IMR-90 (cell line): ENCODE measurements at regions not wholly inside any gene's neighbourhood (a gene's known extent, or its start where the extent isn't known, plus 50 kb on each side); places are given as distances from the start of the nearest gene placed in this dataset.

Source experiments
- ATAC-seq: fragments of 200-7000 bp; cut with Tn5 transposase; 2 replicates; pipeline ENCODE4 v1.9.1; 2020; ENCODE audit warnings: low read depth, mild to moderate bottlenecking, moderate library complexity
- BruUV-seq: library from RNA; stranded (reverse); fragments of 400-500 nt; replicated peaks from 2 replicates; lab custom pipeline; 2021; lab: Mats Ljungman, UMichigan
- CTCF ChIA-PET: fragments of 300-600 bp; formaldehyde crosslinking; extraction: SDS; loops from one replicate; lab custom pipeline; 2021; ENCODE audit warnings: antibody characterized with exemption; lab: Yijun Ruan, JAX
- POLR2A ChIA-PET: fragments of 300-600 bp; sonication (Branson Sonifier 250); formaldehyde crosslinking; loops from one replicate; lab custom pipeline; 2022; ENCODE audit warnings: antibody characterized with exemption; ENCODE audit not compliant: unreplicated experiment; lab: Charles Lee
- DNase-seq: peaks from one replicate; pipeline ENCODE4 v3.0.0; 2013
- H2AFZ ChIP-seq: replicated peaks from 2 replicates; pipeline ENCODE3; 2013; ENCODE audit warnings: low read length, mild to moderate bottlenecking; ENCODE audit not compliant: poor library complexity
- H2AK5ac ChIP-seq: 2 replicates; pipeline ENCODE4 v1.6.1; 2013; ENCODE audit warnings: low read depth, low read length, inconsistent platforms
- H2AK9ac ChIP-seq: replicated peaks from 2 replicates; pipeline ENCODE3; 2013; ENCODE audit warnings: mild to moderate bottlenecking, low read depth, low read length, moderate library complexity; ENCODE audit not compliant: poor library complexity
- H2BK120ac ChIP-seq: 2 replicates; pipeline ENCODE4 v1.6.1; 2013; ENCODE audit warnings: low read depth, low read length, inconsistent platforms
- H2BK15ac ChIP-seq: 3 replicates; pipeline ENCODE4 v1.6.1; 2013; ENCODE audit warnings: low read depth, low read length, inconsistent platforms
- H2BK20ac ChIP-seq: 2 replicates; pipeline ENCODE4 v1.6.1; 2013; ENCODE audit warnings: low read depth, mild to moderate bottlenecking, inconsistent platforms, low read length, moderate library complexity
- H2BK5ac ChIP-seq: 2 replicates; pipeline ENCODE4 v1.6.1; 2013; ENCODE audit warnings: mild to moderate bottlenecking, low read depth, low read length, inconsistent platforms; ENCODE audit not compliant: poor library complexity, severe bottlenecking
- H3K14ac ChIP-seq: replicated peaks from 2 replicates; pipeline ENCODE4 v1.6.1; 2013; ENCODE audit warnings: low read depth, low read length, inconsistent platforms
- H3K18ac ChIP-seq: 2 replicates; pipeline ENCODE4 v1.6.1; 2013; ENCODE audit warnings: low read depth, low read length, control low read depth
- H3K23ac ChIP-seq: 2 replicates; pipeline ENCODE4 v1.6.1; 2013; ENCODE audit warnings: low read depth, low read length, inconsistent platforms
- H3K27ac ChIP-seq: 2 replicates; pipeline ENCODE4 v1.5.1; 2013; ENCODE audit warnings: mild to moderate bottlenecking, control low read depth, low read length; ENCODE audit not compliant: insufficient read depth
- H3K27me3 ChIP-seq: 2 replicates; pipeline ENCODE4 v1.6.1; 2013; ENCODE audit warnings: low read length; ENCODE audit not compliant: control insufficient read depth, insufficient read depth
- H3K36me3 ChIP-seq: 2 replicates; pipeline ENCODE4 v1.6.1; 2013; ENCODE audit warnings: low read length, mixed read lengths; ENCODE audit not compliant: control insufficient read depth, insufficient read depth
- H3K4ac ChIP-seq: 2 replicates; pipeline ENCODE4 v1.6.1; 2013; ENCODE audit warnings: low read depth, low read length, inconsistent platforms
- H3K4me1 ChIP-seq: 2 replicates; pipeline ENCODE4 v1.6.1; 2013; ENCODE audit warnings: low read length, mixed read lengths; ENCODE audit not compliant: control insufficient read depth, insufficient read depth
- H3K4me2 ChIP-seq: 2 replicates; pipeline ENCODE4 v1.6.1; 2013; ENCODE audit warnings: low read depth, mild to moderate bottlenecking, control low read depth, low read length, moderate library complexity
- H3K4me3 ChIP-seq: 2 replicates; pipeline ENCODE4 v1.5.1; 2013; ENCODE audit warnings: low read depth, mild to moderate bottlenecking, control low read depth, low read length, moderate library complexity; ENCODE audit not compliant: insufficient read depth
- H3K56ac ChIP-seq: 2 replicates; pipeline ENCODE4 v1.6.1; 2013; ENCODE audit warnings: low read length, inconsistent platforms; ENCODE audit not compliant: insufficient read depth; ENCODE audit errors: extremely low read depth
- H3K79me1 ChIP-seq, 2 experiments: 2 replicates each; pipeline ENCODE4 v1.6.1; 2013; ENCODE audit warnings: low read length in 2 of 2, inconsistent platforms in 1 of 2, low read depth in 1 of 2
- H3K9ac ChIP-seq: 2 replicates; pipeline ENCODE4 v1.6.1; 2013; ENCODE audit warnings: low read depth, low read length, control low read depth
- H3K9me1 ChIP-seq: 2 replicates; pipeline ENCODE4 v1.6.1; 2013; ENCODE audit warnings: low read length, inconsistent platforms; ENCODE audit not compliant: insufficient read depth
- H3K9me3 ChIP-seq: 2 replicates; pipeline ENCODE4 v1.6.1; 2013; ENCODE audit warnings: low read length; ENCODE audit not compliant: control insufficient read depth, insufficient read depth
- H4K20me1 ChIP-seq: 2 replicates; pipeline ENCODE4 v1.6.1; 2013; ENCODE audit warnings: low read length, inconsistent platforms; ENCODE audit not compliant: insufficient read depth
- H4K5ac ChIP-seq: 2 replicates; pipeline ENCODE4 v1.6.1; 2013; ENCODE audit warnings: mild to moderate bottlenecking, low read depth, low read length, control low read depth
- H4K8ac ChIP-seq, 2 experiments: 2 replicates each; pipeline ENCODE4 v1.6.1; 2013; ENCODE audit warnings: low read depth in 2 of 2, low read length in 2 of 2, control low read depth in 1 of 2, inconsistent platforms in 1 of 2
- H4K91ac ChIP-seq: 2 replicates; pipeline ENCODE4 v1.6.1; 2013; ENCODE audit warnings: low read depth, low read length, inconsistent platforms; ENCODE audit not compliant: insufficient read depth
- CHD1 ChIP-seq: IDR thresholded peaks from 2 replicates; pipeline ENCODE4 v1.6.1; 2012; ENCODE audit warnings: low read depth, low read length, improper control_type of control experiment
- MAZ ChIP-seq: IDR thresholded peaks from 2 replicates; pipeline ENCODE4 v1.6.1; 2012; ENCODE audit warnings: low read depth, mild to moderate bottlenecking, low read length, improper control_type of control experiment, moderate library complexity, borderline replicate concordance
- MXI1 ChIP-seq: IDR thresholded peaks from 2 replicates; pipeline ENCODE4 v1.6.1; 2012; ENCODE audit warnings: low read depth, mild to moderate bottlenecking, low read length, moderate library complexity, borderline replicate concordance
- POLR2A ChIP-seq: IDR thresholded peaks from 2 replicates; pipeline ENCODE4 v1.6.1; 2012; ENCODE audit warnings: mild to moderate bottlenecking, low read depth, low read length
- RCOR1 ChIP-seq: IDR thresholded peaks from 2 replicates; pipeline ENCODE4 v1.6.1; 2012; ENCODE audit warnings: mild to moderate bottlenecking, low read length, improper control_type of control experiment; ENCODE audit not compliant: insufficient replicate concordance
- RFX5 ChIP-seq: IDR thresholded peaks from 2 replicates; pipeline ENCODE4 v1.8.0; 2012; ENCODE audit warnings: low read depth, mild to moderate bottlenecking, low read length, moderate library complexity
- WGBS, 2 experiments: methylation state at CpG; one replicate each; pipeline versions ENCODE4 v1.1.5 to v1.1.7; 2013; ENCODE audit warnings: missing lambda C conversion rate in 2 of 2; ENCODE audit not compliant: insufficient read length in 1 of 2; ENCODE audit errors: extremely low coverage in 2 of 2; 5-methylcytosine and 5-hydroxymethylcytosine counted together
- dilution Hi-C: fragments of 300-500 bp; cut with HindIII; formaldehyde crosslinking; loops from one replicate; pipeline ENCODE4 v1.14.3; 2018; ENCODE audit warnings: low sequenced_read_pairs; ENCODE audit not compliant: unreplicated experiment
- in situ Hi-C: fragments of 300-500 bp; cut with MboI; formaldehyde crosslinking; loops from 3 replicates; pipeline ENCODE4 v1.14.3; 2019; ENCODE audit warnings: low sequenced_read_pairs, inconsistent platforms, mixed read lengths
- intact Hi-C: fragments of 100-400 bp; cut with micrococcal nuclease; formaldehyde crosslinking; loops from 2 replicates; pipeline ENCODE4 v1.10.0; 2022
- TF ChIP-seq, protein P1 (sequence below): fragments of 150-350 bp; IDR thresholded peaks from 2 replicates; pipeline ENCODE4 v1.6.1; 2017; ENCODE audit warnings: mild to moderate bottlenecking, antibody characterized with exemption, low read length, low read depth
- TF ChIP-seq, protein P2 (sequence below): fragments of 150-350 bp; IDR thresholded peaks from 2 replicates; pipeline ENCODE4 v1.6.1; 2016; ENCODE audit warnings: low read depth, mild to moderate bottlenecking, low read length, moderate library complexity, borderline replicate concordance

DNA sequence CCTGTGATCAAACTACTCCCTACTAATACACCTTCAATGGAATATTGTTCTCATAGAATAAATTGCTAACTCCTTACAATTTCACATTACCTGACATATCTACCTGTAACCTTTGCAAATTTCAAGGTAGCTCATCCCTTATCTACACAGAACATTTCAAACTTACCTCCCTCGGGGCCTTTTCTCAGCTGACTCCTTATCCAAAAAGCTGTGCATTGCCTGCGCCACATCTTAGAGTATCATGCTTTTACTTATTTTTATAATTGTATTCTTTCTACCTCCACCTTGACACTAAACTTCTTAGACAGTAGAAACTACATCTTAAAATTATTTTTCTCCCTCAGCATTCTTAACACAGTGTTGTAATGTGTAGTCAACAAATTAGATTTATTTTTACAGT, 198.5 kb downstream of the FBXO8 start:
- Histone ChIP-seq H2AK5ac (no peak overlapping the region), H4K20me1 (no peaks in the 10 kb centered on the region), H3K9me1 (no peaks in the 10 kb centered on the region), H3K4me3 (no peak overlapping the region), H2BK5ac (no peak overlapping the region), H3K18ac (no peak overlapping the region), H2AK9ac (no peak overlapping the region), H3K9me3 (no peaks in the 10 kb centered on the region), H3K4me1 (no peaks in the 10 kb centered on the region), H3K23ac (no peak overlapping the region), H3K4me2 (no peak overlapping the region), H4K5ac (no peak overlapping the region), H3K27ac (no peak overlapping the region), H3K9ac (no peak overlapping the region), H2BK120ac (no peak overlapping the region), H3K79me1 (no peaks in the 10 kb centered on the region), H2BK20ac (no peak overlapping the region), H3K36me3 (no peaks in the 10 kb centered on the region), H2BK15ac (no peak overlapping the region), H3K14ac (no peak overlapping the region), H4K8ac (no peak overlapping the region), H3K27me3 (no peaks in the 10 kb centered on the region), H3K4ac (no peak overlapping the region), H2AFZ (no peak overlapping the region), H4K91ac (no peak overlapping the region), H3K56ac (no peak overlapping the region)
- ChIA-PET CTCF (no interaction called here), POLR2A (no interaction called here)
- dilution Hi-C loops (no loop called here), in situ Hi-C loops (no loop called here), intact Hi-C loops (no loop called here)
- WGBS, 2 experiments = no CpG with 5 or more reads among the region's 2 CpGs
- TF ChIP-seq CHD1 = no peak
- no peak for TF ChIP-seq MXI1
- no peak for TF ChIP-seq RFX5
- no peak for TF ChIP-seq POLR2A
- TF ChIP-seq, protein P1, sequence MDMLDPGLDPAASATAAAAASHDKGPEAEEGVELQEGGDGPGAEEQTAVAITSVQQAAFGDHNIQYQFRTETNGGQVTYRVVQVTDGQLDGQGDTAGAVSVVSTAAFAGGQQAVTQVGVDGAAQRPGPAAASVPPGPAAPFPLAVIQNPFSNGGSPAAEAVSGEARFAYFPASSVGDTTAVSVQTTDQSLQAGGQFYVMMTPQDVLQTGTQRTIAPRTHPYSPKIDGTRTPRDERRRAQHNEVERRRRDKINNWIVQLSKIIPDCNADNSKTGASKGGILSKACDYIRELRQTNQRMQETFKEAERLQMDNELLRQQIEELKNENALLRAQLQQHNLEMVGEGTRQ = no peak
- no peak for TF ChIP-seq MAZ
- TF ChIP-seq RCOR1 = no peak
- TF ChIP-seq, protein P2, sequence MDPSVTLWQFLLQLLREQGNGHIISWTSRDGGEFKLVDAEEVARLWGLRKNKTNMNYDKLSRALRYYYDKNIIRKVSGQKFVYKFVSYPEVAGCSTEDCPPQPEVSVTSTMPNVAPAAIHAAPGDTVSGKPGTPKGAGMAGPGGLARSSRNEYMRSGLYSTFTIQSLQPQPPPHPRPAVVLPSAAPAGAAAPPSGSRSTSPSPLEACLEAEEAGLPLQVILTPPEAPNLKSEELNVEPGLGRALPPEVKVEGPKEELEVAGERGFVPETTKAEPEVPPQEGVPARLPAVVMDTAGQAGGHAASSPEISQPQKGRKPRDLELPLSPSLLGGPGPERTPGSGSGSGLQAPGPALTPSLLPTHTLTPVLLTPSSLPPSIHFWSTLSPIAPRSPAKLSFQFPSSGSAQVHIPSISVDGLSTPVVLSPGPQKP = no peak
- DNase-seq (no peak), ATAC-seq (no peak)
- no TSS peak for BruUV-seq
